ENCODE measurements at regions not wholly inside any gene's neighbourhood (a gene's known extent, or its start where the extent isn't known, plus 50 kb on each side); places are given as distances from the start of the nearest gene placed in this dataset.

GRCh38 chr9:109860521-109860920, 80.5 kb downstream of the PALM2AKAP2 start:
- TF ChIP-seq POLR2A (IDR thresholded peaks at IDR 0.05) (no peak), CTCF (IDR thresholded peaks at IDR 0.05) (no peak), POLR2AphosphoS5 (IDR thresholded peaks at IDR 0.05) (no peak)
